ENCODE measurements at regions not wholly inside any gene's neighbourhood (a gene's known extent, or its start where the extent isn't known, plus 50 kb on each side); places are given as distances from the start of the nearest gene placed in this dataset.
"Not testable (repeated sequence)": the region's sequence is repeated elsewhere in the genome, so short reads cannot be mapped to it uniquely, and the experiment has no call there.

DNA sequence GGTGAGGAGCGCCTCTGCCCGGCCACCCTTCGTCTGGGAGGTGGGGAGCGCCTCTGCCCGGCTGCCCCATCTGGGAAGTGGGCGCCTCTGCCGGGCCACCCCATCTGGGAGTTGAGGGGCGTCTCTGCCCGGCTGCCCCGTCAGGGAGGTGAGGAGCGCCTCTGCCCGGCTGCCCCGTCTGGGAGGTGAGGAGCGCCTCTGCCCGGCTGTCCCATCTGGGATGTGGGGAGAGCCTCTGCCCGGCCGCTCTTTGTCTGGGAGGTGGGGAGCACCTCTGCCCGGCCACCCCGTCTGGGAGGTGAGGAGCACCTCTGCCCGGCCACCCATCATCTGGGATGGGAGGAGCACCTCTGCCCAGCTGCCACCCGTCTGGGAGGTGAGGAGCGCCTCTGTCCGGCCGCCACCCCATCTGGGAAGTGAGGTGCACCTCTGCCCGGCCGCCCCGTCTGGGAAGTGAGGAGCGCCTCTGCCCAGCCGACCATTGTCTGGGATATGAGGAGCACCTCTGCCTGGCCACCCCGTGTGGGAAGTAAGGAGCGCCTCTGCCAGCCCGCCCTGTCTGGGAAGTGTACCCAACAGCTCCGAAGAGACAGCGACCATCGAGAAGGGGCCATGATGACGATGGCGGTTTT lies 144.2 kb upstream of the PRDX4 start:
- H3K27me3 ChIP-seq (ENCODE audit: control insufficient read depth, insufficient read depth, low read length, poor library complexity, severe bottlenecking); H3K4me1 ChIP-seq (ENCODE audit: control insufficient read depth, insufficient read depth, low read length); H3K36me3 ChIP-seq (ENCODE audit: control insufficient read depth, insufficient read depth, low read length); H3K27ac ChIP-seq (ENCODE audit: insufficient read depth, low read depth, low read length, poor library complexity, severe bottlenecking); H3K4me3 ChIP-seq (ENCODE audit: insufficient read depth, low read depth, low read length); H3K9me3 ChIP-seq (ENCODE audit: control insufficient read depth, low read length): not testable (repeated sequence)
- 95 to 97% methylated on average over 33 to 35 of the region's 37 CpGs for WGBS, 2 experiments

DNA sequence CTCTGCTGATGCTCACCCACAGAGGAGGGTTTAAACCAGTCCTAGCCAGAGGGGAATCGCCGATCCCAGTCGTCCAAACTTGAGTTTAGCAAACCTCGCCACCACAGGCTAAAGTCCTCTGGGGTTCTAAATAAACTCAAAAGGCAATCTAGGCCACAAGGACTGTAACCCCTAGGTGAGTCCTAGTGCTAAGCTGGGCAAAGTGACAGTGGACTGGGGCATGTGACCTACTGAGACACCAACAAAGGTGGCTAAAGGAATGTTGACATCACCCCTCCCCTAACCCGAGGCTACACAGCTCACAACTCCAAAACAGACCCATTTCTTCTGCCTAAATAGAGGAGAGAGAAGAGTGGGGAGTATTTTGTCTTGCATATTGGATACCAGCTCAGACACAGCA lies 142.8 kb upstream of the PRDX4 start:
- H3K27me3 ChIP-seq (ENCODE audit: control insufficient read depth, insufficient read depth, low read length, poor library complexity, severe bottlenecking): no peaks in the 10 kb centered on the region
- no peaks in the 10 kb centered on the region for H3K9me3 ChIP-seq (ENCODE audit: control insufficient read depth, low read length)
- WGBS, 2 experiments: 95 to 100% methylated on average over 4 of the region's 5 CpGs
- no peak overlapping the region for H3K27ac ChIP-seq (ENCODE audit: insufficient read depth, low read depth, low read length, poor library complexity, severe bottlenecking)
- no peak overlapping the region for H3K4me3 ChIP-seq (ENCODE audit: insufficient read depth, low read depth, low read length)
- no peaks in the 10 kb centered on the region for H3K36me3 ChIP-seq (ENCODE audit: control insufficient read depth, insufficient read depth, low read length)
- H3K4me1 ChIP-seq (ENCODE audit: control insufficient read depth, insufficient read depth, low read length): no peaks in the 10 kb centered on the region

DNA sequence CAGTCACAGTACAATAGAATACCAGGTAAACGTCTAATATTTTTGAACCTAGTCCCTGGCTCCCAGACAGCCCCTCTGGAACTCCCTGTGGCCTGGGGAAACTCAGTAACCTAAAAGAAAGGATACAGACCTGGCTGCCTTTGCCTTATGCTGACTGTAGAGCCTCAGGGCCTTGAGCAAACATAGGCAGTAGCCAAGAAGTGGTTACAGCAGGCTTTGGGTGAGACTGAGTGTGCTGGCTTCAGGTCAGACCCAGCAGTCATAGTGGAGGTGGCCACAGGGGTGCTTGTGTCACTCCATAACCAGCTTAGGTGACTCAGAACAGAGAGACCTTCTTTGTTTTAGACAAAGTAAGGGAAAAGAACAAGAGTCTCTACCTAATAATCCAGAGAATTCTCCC lies 141.8 kb upstream of the PRDX4 start:
- no peaks in the 10 kb centered on the region for H3K9me3 ChIP-seq (ENCODE audit: control insufficient read depth, low read length)
- H3K4me3 ChIP-seq (ENCODE audit: insufficient read depth, low read depth, low read length): no peak overlapping the region
- WGBS, 2 experiments: 84 to 97% methylated on average over 1 of the region's 1 CpG
- no peaks in the 10 kb centered on the region for H3K27me3 ChIP-seq (ENCODE audit: control insufficient read depth, insufficient read depth, low read length, poor library complexity, severe bottlenecking)
- H3K36me3 ChIP-seq (ENCODE audit: control insufficient read depth, insufficient read depth, low read length): no peaks in the 10 kb centered on the region
- H3K4me1 ChIP-seq (ENCODE audit: control insufficient read depth, insufficient read depth, low read length): no peaks in the 10 kb centered on the region
- H3K27ac ChIP-seq (ENCODE audit: insufficient read depth, low read depth, low read length, poor library complexity, severe bottlenecking): no peak overlapping the region

GRCh38 chrX:23540532-23540931 lies 126.8 kb upstream of the PRDX4 start:
- Histone ChIP-seq H3K27ac (ENCODE audit: insufficient read depth, low read depth, low read length, poor library complexity, severe bottlenecking) (no peak overlapping the region), H3K4me3 (ENCODE audit: insufficient read depth, low read depth, low read length) (no peak overlapping the region), H3K36me3 (ENCODE audit: control insufficient read depth, insufficient read depth, low read length) (no peaks in the 10 kb centered on the region), H3K27me3 (ENCODE audit: control insufficient read depth, insufficient read depth, low read length, poor library complexity, severe bottlenecking) (no peaks in the 10 kb centered on the region), H3K9me3 (ENCODE audit: control insufficient read depth, low read length) (no peaks in the 10 kb centered on the region), H3K4me1 (ENCODE audit: control insufficient read depth, insufficient read depth, low read length) (no peaks in the 10 kb centered on the region)
- WGBS, 2 experiments: 92 to 93% methylated on average over 9 of the region's 9 CpGs

- Histone ChIP-seq H3K27me3 (ENCODE audit: control insufficient read depth, insufficient read depth, low read length, poor library complexity, severe bottlenecking) (no peaks in the 10 kb centered on the region), H3K36me3 (ENCODE audit: control insufficient read depth, insufficient read depth, low read length) (no peaks in the 10 kb centered on the region), H3K4me1 (ENCODE audit: control insufficient read depth, insufficient read depth, low read length) (no peaks in the 10 kb centered on the region), H3K4me3 (ENCODE audit: insufficient read depth, low read depth, low read length) (no peak overlapping the region), H3K27ac (ENCODE audit: insufficient read depth, low read depth, low read length, poor library complexity, severe bottlenecking) (no peak overlapping the region), H3K9me3 (ENCODE audit: control insufficient read depth, low read length) (no peaks in the 10 kb centered on the region)
- WGBS, 2 experiments: 100% methylated on average over 5 of the region's 5 CpGs
These were observed 119.1 kb upstream of the PRDX4 start for GRCh38 chrX:23548164-23548563.

DNA sequence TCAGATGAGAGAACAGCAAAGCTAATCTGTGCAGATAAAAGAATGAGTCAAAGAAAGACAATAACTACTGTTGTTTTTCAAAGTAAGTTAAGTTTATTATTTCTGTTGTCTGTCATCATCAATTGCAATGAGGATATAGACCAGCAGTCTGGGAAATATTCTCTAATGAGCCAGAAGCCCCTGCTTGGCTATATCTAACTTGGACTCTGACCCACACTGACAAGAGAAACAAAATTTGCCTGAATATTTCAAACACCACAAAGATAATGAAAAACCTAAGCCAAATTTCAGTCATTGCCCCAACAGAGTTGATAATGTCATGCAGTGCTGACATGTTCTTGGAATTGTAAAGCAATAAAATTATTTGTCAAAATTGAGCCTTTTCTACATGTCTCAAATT lies 115.0 kb upstream of the PRDX4 start:
- H3K36me3 ChIP-seq (ENCODE audit: control insufficient read depth, insufficient read depth, low read length): no peaks in the 10 kb centered on the region
- H3K27ac ChIP-seq (ENCODE audit: insufficient read depth, low read depth, low read length, poor library complexity, severe bottlenecking): no peak overlapping the region
- H3K27me3 ChIP-seq (ENCODE audit: control insufficient read depth, insufficient read depth, low read length, poor library complexity, severe bottlenecking): no peaks in the 10 kb centered on the region

GRCh38 chrX:23554304-23554703 lies 113.0 kb upstream of the PRDX4 start:
- Histone ChIP-seq H3K9me3 (ENCODE audit: control insufficient read depth, low read length) (no peaks in the 10 kb centered on the region), H3K4me1 (ENCODE audit: control insufficient read depth, insufficient read depth, low read length) (no peaks in the 10 kb centered on the region), H3K4me3 (ENCODE audit: insufficient read depth, low read depth, low read length) (no peak overlapping the region), H3K36me3 (ENCODE audit: control insufficient read depth, insufficient read depth, low read length) (no peaks in the 10 kb centered on the region), H3K27ac (ENCODE audit: insufficient read depth, low read depth, low read length, poor library complexity, severe bottlenecking) (no peak overlapping the region), H3K27me3 (ENCODE audit: control insufficient read depth, insufficient read depth, low read length, poor library complexity, severe bottlenecking) (no peaks in the 10 kb centered on the region)
- 30% methylated on average over 2 of the region's 3 CpGs; no CpG with 5 or more reads in 1 of the 2 experiments for WGBS, 2 experiments

More for the DNA sequence above, 115.0 kb upstream of the PRDX4 start:
- no peaks in the 10 kb centered on the region for H3K4me1 ChIP-seq (ENCODE audit: control insufficient read depth, insufficient read depth, low read length)
- H3K9me3 ChIP-seq (ENCODE audit: control insufficient read depth, low read length): no peaks in the 10 kb centered on the region
- no peak overlapping the region for H3K4me3 ChIP-seq (ENCODE audit: insufficient read depth, low read depth, low read length)

GRCh38 chrX:23557070-23557469 lies 110.2 kb upstream of the PRDX4 start:
- WGBS, 2 experiments: 92 to 97% methylated on average over 5 of the region's 5 CpGs
- Histone ChIP-seq H3K36me3 (ENCODE audit: control insufficient read depth, insufficient read depth, low read length) (no peaks in the 10 kb centered on the region), H3K27ac (ENCODE audit: insufficient read depth, low read depth, low read length, poor library complexity, severe bottlenecking) (no peak overlapping the region), H3K4me1 (ENCODE audit: control insufficient read depth, insufficient read depth, low read length) (no peaks in the 10 kb centered on the region), H3K27me3 (ENCODE audit: control insufficient read depth, insufficient read depth, low read length, poor library complexity, severe bottlenecking) (no peaks in the 10 kb centered on the region), H3K4me3 (ENCODE audit: insufficient read depth, low read depth, low read length) (no peak overlapping the region), H3K9me3 (ENCODE audit: control insufficient read depth, low read length) (no peaks in the 10 kb centered on the region)

DNA sequence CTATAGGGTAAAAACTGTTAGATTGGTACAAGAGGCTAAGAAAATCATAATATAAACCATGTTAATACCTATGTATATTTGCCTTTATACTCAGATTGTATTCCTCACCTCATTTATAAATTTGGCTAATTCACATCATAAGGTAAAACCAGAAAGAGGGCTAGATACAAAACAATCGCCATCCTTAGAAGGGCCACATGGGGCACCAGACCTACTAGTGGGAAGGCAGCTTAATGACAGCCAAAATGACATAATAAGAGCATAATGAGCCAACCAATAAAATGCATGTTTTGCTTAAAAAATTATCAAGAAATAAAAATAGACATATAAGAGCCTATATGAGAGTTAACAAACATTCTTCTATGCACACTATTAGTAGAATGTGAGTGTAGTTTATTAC lies 107.3 kb upstream of the PRDX4 start:
- no peaks in the 10 kb centered on the region for H3K4me1 ChIP-seq (ENCODE audit: control insufficient read depth, insufficient read depth, low read length)
- 100% methylated on average over 1 of the region's 1 CpG; no CpG with 5 or more reads in 1 of the 2 experiments for WGBS, 2 experiments
- H3K4me3 ChIP-seq (ENCODE audit: insufficient read depth, low read depth, low read length): no peak overlapping the region
- H3K36me3 ChIP-seq (ENCODE audit: control insufficient read depth, insufficient read depth, low read length): no peaks in the 10 kb centered on the region
- no peak overlapping the region for H3K27ac ChIP-seq (ENCODE audit: insufficient read depth, low read depth, low read length, poor library complexity, severe bottlenecking)
- H3K27me3 ChIP-seq (ENCODE audit: control insufficient read depth, insufficient read depth, low read length, poor library complexity, severe bottlenecking): no peaks in the 10 kb centered on the region
- H3K9me3 ChIP-seq (ENCODE audit: control insufficient read depth, low read length): no peaks in the 10 kb centered on the region

DNA sequence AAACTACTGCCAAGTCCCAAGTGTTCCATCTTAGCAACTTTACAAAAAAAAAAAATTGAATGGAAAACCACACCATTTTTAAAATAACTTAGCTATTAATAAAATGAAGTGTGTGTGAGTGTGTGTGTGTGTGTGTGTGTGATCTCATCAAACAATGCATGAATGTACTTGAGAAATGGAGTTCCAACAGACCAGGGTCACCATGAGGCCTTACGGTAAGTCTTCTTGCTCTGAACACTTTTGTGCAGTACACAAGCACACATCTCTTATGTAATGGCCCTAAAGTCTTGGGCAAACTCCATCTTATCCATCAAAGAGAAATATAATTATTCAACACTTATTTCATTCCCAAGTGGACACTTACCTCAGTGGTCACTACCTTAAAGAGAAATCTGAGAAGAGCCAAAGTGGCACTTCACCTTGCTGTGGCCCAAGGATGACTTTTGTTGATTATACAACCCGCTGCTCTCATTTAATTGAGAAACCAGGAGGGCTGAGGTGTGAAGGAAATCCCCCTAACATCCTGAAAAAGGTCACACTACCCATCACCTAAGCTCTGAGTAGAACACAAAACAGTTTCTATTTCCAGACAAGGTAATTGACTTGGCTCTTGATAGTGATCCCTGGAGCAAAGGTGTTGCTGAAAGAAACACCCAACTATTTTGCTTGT lies 96.5 kb upstream of the PRDX4 start:
- no peaks in the 10 kb centered on the region for H3K27me3 ChIP-seq (ENCODE audit: control insufficient read depth, insufficient read depth, low read length, poor library complexity, severe bottlenecking)
- no peaks in the 10 kb centered on the region for H3K4me1 ChIP-seq (ENCODE audit: control insufficient read depth, insufficient read depth, low read length)
- H3K36me3 ChIP-seq (ENCODE audit: control insufficient read depth, insufficient read depth, low read length): no peaks in the 10 kb centered on the region
- no peak overlapping the region for H3K27ac ChIP-seq (ENCODE audit: insufficient read depth, low read depth, low read length, poor library complexity, severe bottlenecking)
- H3K4me3 ChIP-seq (ENCODE audit: insufficient read depth, low read depth, low read length): no peak overlapping the region
- 94 to 95% methylated on average over 2 of the region's 2 CpGs for WGBS, 2 experiments
- no peaks in the 10 kb centered on the region for H3K9me3 ChIP-seq (ENCODE audit: control insufficient read depth, low read length)
